IPS-18c (cell line): ENCODE measurements at regions not wholly inside any gene's neighbourhood (a gene's known extent, or its start where the extent isn't known, plus 50 kb on each side); places are given as distances from the start of the nearest gene placed in this dataset.
"Not testable (repeated sequence)": the region's sequence is repeated elsewhere in the genome, so short reads cannot be mapped to it uniquely, and the experiment has no call there.

Experiments
- H3K4me3 ChIP-seq: 2 replicates; pipeline ENCODE4 v1.7.0; 2013; ENCODE audit warnings: low read depth, mild to moderate bottlenecking, low read length, moderate library complexity; ENCODE audit not compliant: insufficient read depth
- H3K9me3 ChIP-seq: one replicate; pipeline ENCODE4 v1.6.1; 2013; ENCODE audit warnings: mild to moderate bottlenecking, low read length, moderate library complexity; ENCODE audit not compliant: control insufficient read depth, insufficient read depth

- H3K9me3 ChIP-seq, H3K4me3 ChIP-seq: not testable (repeated sequence)
Measured at GRCh38 chr1:109857702-109858101, 52.9 kb upstream of the CSF1 start.

GRCh38 chr1:109855986-109856385 lies 54.7 kb upstream of the CSF1 start:
- H3K4me3 ChIP-seq, H3K9me3 ChIP-seq: not testable (repeated sequence)

- not testable (repeated sequence) for H3K4me3 ChIP-seq, H3K9me3 ChIP-seq
Measured at GRCh38 chr1:109853972-109854371, 56.7 kb upstream of the CSF1 start.

DNA sequence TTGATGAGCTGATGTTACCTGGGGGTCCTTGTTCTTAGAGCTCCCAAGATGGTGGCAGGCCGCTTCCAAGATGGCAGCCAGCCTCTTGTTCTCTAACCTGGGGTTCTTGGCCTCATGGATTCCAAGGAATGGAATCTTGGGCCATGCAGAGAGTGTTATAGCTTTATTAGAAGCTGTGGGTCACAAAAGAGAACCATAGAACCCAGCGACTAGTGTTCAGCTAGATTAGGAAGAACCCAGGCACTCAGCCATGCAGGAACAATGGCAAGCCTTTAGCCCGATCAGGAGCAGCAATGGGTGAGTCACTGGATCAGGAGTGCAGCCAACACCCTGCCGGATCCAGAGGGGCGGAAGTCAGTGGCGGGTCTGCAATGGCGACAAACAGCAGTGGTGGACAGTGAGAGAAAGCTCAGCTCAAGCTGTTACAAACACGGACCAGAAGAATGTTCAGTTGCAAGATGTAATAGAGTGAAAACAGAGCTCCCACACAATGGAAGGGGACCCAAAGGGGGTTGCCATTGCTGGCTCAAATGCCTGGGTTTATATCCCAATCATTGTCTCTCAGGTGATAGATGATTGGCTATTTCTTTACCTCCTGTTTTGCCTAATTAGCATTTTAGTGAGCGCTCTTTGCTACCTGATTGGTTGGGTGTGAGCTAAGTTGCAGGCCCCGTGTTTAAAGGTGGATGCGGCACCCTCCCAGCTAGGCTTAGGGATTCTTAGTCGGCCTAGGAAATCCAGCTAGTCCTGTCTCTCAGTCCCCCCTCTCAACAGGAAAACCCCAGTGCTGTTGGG lies 58.2 kb upstream of the CSF1 start:
- H3K9me3 ChIP-seq, H3K4me3 ChIP-seq: not testable (repeated sequence)

GRCh38 chr1:109850827-109851226 lies 59.8 kb upstream of the CSF1 start:
- Histone ChIP-seq H3K4me3 (no peak overlapping the region), H3K9me3 (no peaks in the 10 kb centered on the region)

DNA sequence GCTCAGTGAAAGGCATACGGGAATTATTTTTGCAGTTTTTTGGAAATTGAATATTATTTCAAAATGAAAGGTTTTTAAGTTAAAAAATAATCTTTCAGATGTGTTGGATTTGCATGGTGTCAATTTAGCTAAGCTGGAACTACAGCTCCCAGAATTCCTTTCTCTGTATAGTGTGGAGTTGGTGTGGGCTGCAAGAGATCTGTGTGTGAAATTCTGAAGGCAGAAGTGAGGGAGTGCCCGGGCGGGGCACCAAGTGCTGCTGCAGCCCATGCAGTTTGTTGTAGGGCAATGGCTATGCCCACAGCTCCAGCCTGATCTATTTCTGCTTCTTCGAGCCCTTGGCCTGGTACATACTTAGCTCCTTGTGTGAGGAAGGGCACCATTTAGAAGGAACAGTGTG lies 60.5 kb upstream of the CSF1 start:
- Histone ChIP-seq H3K9me3 (no peaks in the 10 kb centered on the region), H3K4me3 (no peak overlapping the region)

- Histone ChIP-seq H3K9me3 (no peaks in the 10 kb centered on the region), H3K4me3 (no peak overlapping the region)
Measured at GRCh38 chr1:109849655-109850054, 61.0 kb upstream of the CSF1 start.

- H3K9me3 ChIP-seq = no peaks in the 10 kb centered on the region
- no peak overlapping the region for H3K4me3 ChIP-seq
Measured at GRCh38 chr1:109847251-109847650, 63.4 kb upstream of the CSF1 start.

DNA sequence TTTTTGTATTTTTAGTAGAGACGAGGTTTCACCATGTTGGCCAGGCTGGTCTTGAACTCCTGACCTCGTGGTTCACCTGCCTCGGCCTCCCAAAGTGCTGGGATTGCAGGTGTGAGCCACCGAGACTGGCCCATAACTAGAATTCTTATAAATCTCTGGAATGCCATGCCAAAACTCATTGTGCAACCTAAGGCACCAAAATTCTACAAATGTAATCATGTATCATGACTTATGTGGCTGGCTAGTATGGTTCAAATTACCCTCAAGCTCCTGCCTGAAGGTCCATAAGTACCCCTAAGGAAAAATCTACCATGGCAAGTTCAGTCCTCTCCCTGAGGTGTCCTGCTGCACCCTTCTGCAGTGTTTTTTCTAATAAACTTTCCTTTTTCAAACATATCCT lies 63.8 kb upstream of the CSF1 start:
- Histone ChIP-seq H3K9me3 (no peaks in the 10 kb centered on the region), H3K4me3 (no peak overlapping the region)

GRCh38 chr1:109846162-109846561 lies 64.5 kb upstream of the CSF1 start:
- no peak overlapping the region for H3K4me3 ChIP-seq
- H3K9me3 ChIP-seq = no peaks in the 10 kb centered on the region

DNA sequence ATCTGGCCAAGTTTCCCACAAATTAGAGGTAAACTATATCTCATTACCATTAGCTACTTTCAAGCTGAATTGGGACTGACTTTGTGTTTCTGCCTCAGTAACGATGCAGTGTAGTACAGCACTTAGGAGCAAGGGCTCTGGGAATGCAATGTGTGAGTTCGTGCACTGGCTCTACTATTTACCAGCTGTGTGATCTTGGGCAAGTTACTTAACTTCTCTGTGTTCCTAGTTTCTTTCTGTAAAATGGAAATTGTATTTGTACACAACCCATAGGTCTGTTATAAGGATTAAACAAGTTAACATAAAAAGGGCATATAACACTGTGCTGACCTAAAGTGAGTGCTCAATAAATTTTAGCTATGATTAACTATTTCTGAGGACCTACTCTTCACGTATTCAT lies 65.0 kb upstream of the CSF1 start:
- Histone ChIP-seq H3K9me3 (no peaks in the 10 kb centered on the region), H3K4me3 (no peak overlapping the region)

- Histone ChIP-seq H3K9me3 (peaks cover 3% of the 10 kb centered on the region), H3K4me3 (no peak overlapping the region)
Measured at GRCh38 chr1:109844609-109845008, 66.0 kb upstream of the CSF1 start.

- Histone ChIP-seq H3K4me3 (no peak overlapping the region), H3K9me3 (peaks cover 3% of the 10 kb centered on the region)
Measured at GRCh38 chr1:109840011-109840629, 70.5 kb upstream of the CSF1 start.

GRCh38 chr1:109839276-109839675 lies 71.4 kb upstream of the CSF1 start:
- not testable (repeated sequence) for H3K4me3 ChIP-seq, H3K9me3 ChIP-seq

DNA sequence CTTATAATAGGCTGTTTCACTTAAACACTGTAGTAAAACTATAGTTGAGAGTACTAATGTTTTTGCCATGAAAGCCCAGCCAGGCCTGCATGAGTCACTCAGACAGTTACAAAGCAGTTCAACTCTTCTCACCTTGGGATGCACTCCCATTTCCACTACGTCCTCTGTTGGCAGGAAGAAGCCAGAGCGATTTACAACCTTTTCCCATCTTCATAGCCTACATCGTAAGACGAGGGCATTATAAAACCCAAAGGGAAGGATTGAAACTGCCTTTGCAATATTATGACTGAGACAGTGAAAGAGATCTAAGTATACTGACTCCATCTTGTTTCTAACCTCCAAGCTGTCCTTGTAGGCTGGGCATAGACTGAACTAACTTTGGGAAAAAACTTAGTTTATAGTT lies 71.8 kb upstream of the CSF1 start:
- Histone ChIP-seq H3K4me3 (no peak overlapping the region), H3K9me3 (peaks cover 3% of the 10 kb centered on the region)

- Histone ChIP-seq H3K9me3 (peaks cover 3% of the 10 kb centered on the region), H3K4me3 (no peak overlapping the region)
Measured at GRCh38 chr1:109837852-109838570, 72.6 kb upstream of the CSF1 start.

GRCh38 chr1:109835645-109836044 lies 71.9 kb upstream of the EPS8L3 start:
- not testable (repeated sequence) for H3K9me3 ChIP-seq, H3K4me3 ChIP-seq

DNA sequence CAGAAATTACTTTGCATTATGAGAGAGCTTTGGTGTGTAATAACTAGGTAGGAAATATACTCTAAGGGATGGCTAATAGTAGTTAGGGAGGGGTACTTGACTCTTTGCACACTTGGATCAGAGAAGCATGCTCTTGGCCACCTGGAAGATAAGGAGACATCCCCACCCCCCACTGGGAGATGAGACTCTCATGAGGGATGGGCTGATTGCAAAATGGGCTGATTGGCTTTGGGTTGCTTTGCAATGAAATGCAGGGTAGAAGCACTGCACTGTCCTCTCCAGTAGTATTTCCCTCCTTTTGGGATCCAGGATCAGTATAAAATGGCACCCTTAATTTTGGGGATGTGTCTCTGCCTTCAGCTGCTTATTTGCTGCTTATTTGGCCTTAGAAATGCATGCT lies 71.2 kb upstream of the EPS8L3 start:
- Histone ChIP-seq H3K9me3 (peaks cover 2% of the 10 kb centered on the region), H3K4me3 (no peak overlapping the region)
